GM20000 (cell line): ENCODE measurements at regions not wholly inside any gene's neighbourhood (a gene's known extent, or its start where the extent isn't known, plus 50 kb on each side); places are given as distances from the start of the nearest gene placed in this dataset.

ENCODE experiments used
- DNase-seq: peaks from one replicate; pipeline ENCODE4 v3.0.0; 2012; ENCODE audit warnings: low spot score
- TF ChIP-seq, protein P1 (sequence below): IDR thresholded peaks from 2 replicates; pipeline ENCODE4 v1.5.1; 2012; ENCODE audit warnings: mild to moderate bottlenecking, control low read depth; ENCODE audit errors: extremely low read depth, missing control alignments

DNA sequence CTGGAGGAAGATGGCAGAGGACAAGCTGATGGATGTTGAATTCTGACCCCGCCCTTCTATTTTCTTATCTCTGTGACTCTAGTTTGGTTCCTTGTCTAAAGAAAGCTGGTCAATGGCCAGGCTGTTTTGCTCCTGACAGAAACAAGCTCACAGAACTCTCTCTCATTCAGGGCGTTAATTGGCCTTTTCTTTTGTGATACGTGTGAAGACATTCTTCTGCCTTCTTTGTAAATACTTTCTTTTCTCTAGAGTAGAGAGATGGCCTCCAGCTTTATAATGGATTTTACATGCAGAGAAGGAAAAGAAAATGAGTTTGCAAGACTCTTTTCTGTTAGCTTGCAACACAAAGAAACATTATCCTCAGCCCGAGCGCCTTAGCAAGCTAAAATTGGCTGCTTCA is 492.2 kb upstream of the CCDC196 start:
- DNase-seq = no peak
- TF ChIP-seq, protein P1, sequence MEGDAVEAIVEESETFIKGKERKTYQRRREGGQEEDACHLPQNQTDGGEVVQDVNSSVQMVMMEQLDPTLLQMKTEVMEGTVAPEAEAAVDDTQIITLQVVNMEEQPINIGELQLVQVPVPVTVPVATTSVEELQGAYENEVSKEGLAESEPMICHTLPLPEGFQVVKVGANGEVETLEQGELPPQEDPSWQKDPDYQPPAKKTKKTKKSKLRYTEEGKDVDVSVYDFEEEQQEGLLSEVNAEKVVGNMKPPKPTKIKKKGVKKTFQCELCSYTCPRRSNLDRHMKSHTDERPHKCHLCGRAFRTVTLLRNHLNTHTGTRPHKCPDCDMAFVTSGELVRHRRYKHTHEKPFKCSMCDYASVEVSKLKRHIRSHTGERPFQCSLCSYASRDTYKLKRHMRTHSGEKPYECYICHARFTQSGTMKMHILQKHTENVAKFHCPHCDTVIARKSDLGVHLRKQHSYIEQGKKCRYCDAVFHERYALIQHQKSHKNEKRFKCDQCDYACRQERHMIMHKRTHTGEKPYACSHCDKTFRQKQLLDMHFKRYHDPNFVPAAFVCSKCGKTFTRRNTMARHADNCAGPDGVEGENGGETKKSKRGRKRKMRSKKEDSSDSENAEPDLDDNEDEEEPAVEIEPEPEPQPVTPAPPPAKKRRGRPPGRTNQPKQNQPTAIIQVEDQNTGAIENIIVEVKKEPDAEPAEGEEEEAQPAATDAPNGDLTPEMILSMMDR = no peak

DNA sequence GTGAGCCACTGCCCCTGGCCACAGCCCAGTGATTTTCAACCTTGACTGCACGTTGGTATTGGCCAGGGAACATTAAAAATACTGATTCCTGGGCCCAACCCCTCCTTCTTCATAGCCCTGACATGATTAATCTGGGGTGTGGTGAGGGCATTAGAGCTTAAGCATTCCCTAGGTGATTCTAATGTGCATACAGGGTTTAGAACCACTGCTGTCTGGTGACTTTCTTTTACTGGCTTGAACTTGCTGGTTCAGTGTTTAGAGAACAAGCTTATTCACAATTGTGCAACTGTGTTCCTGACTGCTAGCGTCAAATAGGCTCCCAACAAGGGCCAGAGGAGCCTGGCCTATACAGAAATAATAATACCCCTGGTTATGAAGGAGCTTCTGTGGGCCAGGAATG is 488.8 kb upstream of the CCDC196 start:
- TF ChIP-seq, protein P1 = no peak
- no peak for DNase-seq

DNA sequence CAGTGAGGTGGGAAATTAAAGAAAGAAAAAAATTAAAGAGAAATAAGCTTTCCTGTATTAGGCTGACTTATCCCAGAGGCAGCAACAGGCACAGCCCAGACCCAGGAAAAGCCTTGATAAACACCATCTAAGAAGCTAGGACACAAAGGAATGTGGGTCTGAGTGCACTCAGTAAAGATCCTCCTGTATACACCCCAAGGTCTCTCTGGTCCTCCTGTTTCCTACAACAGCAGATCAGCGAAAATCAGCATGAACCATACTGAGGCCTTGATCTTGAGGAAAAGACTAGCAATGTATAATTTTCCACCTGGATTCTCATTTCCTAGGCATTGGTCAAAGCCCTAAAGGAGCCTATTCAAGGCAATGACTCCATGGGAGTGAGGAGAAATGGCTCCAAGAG is 486.3 kb upstream of the CCDC196 start:
- DNase-seq = no peak
- TF ChIP-seq, protein P1 = no peak

DNA sequence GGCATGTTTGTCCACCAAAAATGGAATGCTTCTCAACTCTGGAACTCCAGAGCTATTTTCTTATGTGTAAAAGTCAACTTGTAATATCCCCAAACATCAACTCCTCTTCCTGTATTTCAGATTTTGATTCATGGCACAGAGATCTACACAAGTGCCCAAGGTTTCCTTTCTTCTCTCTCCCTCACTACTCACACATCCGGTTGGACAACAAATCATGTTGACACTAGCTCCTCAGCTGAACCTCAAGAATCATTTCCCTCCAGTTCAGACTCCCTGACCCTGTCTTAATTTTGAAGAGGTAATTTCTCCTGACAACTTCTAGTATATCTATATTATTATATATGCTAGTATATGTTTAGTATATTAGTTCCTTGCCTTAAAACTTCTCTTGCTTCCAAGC is 485.4 kb upstream of the CCDC196 start:
- TF ChIP-seq, protein P1 = no peak
- no peak for DNase-seq

DNA sequence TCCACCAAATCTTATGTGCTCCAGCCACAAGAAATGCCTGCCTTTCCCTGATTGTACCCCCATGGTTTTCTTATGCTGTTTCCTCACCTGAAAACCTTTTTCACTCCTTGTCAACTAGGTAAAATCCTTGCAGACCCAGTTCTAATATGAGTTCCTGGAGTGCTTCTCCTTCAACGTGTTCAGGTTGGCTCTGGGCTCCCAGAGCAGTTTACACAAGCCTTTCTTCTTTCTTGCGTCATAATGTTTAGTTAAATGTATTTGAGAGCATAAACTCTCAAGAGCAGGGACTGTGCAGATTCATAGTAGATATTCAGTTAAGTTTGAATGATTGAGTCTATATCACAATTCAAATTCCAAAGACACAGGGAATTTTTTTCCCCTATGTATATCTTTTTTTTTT is 484.8 kb upstream of the CCDC196 start:
- TF ChIP-seq, protein P1 = no peak
- DNase-seq = no peak

DNA sequence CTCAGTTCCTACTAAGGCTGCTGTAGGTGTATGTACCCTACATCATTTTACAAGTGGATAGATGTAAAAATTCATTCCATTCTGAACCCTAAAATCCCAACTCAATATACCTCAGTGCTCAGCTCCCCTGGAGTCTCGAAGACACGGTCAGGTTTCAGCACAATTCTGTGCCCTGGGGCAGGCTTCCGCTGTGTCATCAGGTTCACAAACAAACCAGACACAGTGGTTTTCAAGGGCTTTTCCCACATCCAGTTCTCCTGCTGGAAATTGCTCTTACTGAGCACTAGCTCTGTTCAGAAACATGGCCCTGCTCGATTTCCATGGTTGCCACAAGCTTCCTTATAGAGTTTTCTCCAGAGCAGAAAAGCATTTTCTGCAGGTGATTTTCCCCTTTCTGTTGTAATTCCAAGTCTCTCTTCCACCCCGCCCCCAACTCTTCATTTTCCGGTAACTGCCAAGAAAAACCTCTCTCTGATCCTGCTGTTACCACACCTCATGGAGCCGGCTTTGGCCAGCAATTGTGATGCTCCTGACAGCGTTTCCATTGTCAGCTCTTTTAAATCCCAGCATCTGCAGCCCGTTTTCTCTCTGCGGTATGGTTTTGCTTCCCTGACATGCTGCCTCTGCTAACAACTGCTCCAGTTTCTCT is 483.0 kb upstream of the CCDC196 start:
- DNase-seq = no peak
- TF ChIP-seq, protein P1 = no peak

DNA sequence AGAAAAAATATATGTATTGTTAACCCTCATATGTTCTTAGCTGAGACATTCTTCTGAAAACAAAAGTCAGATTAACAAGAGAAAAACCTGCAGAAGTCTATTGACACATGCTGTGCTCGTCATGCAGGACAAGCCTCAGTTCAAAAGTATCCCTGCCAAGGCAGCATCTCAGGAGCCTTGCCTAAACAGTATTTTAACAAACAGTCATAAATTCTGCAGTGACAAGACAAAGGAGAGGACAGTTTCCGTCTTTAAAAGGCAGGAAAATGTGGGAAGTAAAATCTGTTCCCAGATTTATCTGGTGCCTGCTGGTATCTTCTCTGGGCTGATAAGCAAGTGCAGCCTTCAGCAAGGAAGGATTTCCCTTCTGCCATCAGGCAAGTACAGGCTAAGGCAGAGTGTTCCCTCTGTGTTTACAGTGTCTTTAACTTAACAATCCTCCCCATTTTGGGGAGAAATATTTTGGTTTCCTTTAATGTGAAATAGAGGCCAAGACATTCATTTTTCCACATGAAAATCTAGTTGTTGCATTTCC is 480.2 kb upstream of the CCDC196 start:
- no peak for DNase-seq
- TF ChIP-seq, protein P1 = no peak
